ENCODE measurements at regions not wholly inside any gene's neighbourhood (a gene's known extent, or its start where the extent isn't known, plus 50 kb on each side); places are given as distances from the start of the nearest gene placed in this dataset.

DNA sequence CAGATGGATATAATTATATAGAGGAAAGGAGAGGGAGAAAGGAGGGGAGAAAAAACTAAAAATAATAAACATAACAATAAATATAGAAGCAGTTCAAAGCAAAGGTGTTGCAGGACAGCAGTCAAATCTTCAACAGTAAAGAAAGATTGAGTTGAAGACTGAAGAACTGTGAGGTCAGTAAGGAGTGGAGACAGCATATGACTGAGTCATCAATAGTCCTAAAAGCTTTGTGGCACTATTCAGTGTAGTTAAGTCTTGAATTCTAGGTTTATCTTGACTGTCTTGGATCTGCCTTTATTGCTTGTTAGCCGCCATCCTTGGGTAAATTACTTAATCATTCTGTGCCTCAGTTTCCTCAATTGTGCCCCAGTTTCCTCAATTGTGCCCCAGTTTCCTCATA, 137.0 kb downstream of the MRPS30 start:
- no peak for TF ChIP-seq POLR2A (IDR thresholded peaks at IDR 0.05; ENCODE audit: low read depth, low read length)
- TF ChIP-seq POLR2AphosphoS5 (IDR thresholded peaks at IDR 0.05; ENCODE audit: low read depth, low read length) = no peak
- no peak for TF ChIP-seq TAF1 (IDR thresholded peaks at IDR 0.05; ENCODE audit: borderline replicate concordance, low read depth, low read length)
